Activated T-helper 9 cell treated with anti-CD3 and anti-CD28 coated beads, Interleukin-2, amount 50 U/mL, for 16 hours (primary cell): ENCODE measurements at regions not wholly inside any gene's neighbourhood (a gene's known extent, or its start where the extent isn't known, plus 50 kb on each side); places are given as distances from the start of the nearest gene placed in this dataset.
"Not testable (repeated sequence)": the region's sequence is repeated elsewhere in the genome, so short reads cannot be mapped to it uniquely, and the experiment has no call there.

Experiments
- DNase-seq: peaks from one replicate; pipeline ENCODE4 v3.0.0-alpha.2; 2020; ENCODE audit warnings: low read depth

DNA sequence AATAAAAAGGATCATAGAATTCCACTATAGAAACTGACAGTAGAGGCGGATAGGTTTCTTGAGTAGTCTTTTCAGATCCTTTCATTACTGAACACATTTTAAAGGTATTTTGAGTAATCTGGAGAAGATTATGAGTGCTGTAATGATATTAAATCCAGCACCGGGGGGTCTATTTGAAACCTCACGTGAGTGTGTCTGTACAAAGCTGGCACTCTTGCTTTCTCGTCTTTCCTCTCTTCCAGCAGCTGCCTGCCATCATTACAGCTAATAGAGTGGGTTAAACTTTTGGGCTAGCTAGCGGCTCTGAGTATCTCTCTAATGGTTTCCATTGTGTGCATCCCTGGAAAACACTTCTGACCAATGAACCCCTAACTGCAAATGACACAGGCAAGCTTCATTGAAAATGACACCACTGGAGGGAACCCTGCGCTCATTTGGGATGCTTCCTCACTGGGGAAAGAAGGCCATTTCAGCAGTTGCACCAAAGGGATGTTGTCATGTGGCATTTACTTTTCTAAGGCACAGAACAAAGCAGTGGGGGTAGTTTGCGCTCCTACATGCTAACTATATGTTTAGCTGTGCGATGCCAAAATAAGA lies 101.0 kb downstream of the HRH4 start:
- no peak for DNase-seq

GRCh38 chr18:24567199-24567598 lies 106.8 kb downstream of the HRH4 start:
- no peak for DNase-seq

DNA sequence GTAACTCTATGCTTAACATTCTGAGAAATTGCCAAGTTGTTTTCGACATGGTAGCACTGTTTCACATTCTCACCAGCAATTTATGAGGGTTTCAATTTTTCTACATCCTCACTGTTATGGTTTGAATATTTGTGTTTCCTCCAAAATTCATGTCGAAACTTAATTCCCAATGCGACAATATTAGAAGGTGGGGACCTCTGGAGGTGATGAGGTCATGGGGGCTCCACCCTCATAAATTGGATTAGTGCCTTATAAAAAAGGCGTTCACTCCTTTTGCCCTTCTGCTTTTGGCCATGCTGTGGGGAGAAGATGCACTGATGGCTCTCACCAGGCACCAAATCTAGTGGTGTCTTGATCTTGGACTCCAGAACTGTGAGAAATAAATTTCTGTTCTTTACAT lies 110.3 kb downstream of the HRH4 start:
- DNase-seq: no peak

DNA sequence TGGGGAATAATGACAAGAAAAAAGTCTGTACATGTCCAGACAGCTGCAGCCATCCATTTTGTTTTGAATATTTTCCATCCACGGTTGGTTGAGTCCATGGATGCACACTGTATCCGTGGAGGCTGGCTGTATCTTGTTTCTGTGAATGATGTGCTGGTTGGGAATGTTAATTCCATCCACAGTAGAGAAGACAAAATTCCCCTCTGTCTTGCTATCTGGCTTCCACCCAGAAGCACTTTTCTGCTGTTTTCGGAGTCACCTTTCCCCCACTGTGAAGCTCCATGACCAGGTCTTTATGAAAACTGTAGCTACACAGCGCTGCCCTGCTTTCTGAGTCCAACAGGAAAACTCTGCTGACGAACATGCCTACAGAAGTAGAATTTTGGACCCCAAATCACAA lies 122.3 kb downstream of the HRH4 start:
- no peak for DNase-seq

DNA sequence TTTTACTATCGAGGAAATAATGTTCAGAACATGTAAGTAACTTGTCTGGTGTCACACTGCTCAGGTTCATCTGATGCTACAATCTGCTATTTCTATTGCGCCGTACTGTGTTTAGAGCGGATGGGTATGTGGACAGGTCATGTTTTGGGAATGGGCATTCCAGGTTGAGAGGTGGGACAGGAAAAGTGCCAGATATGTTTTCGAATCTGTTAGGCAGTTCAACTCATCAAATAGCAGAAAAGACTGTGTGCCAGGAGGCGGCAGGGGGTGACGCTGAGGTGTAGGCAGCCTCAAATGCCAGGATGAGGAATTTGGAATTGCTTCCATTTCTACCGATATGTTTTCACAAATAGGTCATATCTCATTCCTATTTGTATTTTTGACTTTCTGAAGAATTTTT lies 123.8 kb downstream of the HRH4 start:
- no peak for DNase-seq

GRCh38 chr18:24584813-24585212 lies 124.4 kb downstream of the HRH4 start:
- DNase-seq: no peak

DNA sequence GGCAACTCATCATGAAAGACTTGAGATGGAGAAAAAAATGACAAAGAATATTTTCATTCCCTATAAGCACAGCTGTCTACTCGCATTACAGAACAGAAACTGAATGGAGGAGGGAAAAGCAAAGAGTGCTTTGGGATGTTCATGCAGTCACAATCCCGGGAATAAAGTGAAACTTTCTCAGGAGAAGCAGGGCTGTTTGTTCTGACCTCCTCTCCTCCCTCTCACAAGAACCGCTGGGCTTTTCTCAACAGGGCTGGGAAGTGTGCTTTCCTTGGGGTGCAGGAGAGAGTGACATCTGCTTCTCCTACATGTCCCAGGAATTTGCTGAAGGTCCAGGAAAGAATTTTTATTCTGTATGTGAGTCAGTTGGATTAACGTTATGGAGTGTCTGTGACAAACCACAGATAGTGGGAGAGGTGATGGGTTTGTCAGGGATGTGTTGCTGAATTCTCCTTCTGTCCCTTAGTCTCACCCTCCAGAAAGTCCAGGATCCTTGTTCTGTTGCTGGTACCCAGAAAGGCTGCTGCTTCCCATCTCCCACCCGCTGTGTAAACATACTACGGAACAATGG lies 125.6 kb downstream of the HRH4 start:
- DNase-seq: no peak

GRCh38 chr18:24586662-24587360 lies 126.4 kb downstream of the HRH4 start:
- no peak for DNase-seq

DNA sequence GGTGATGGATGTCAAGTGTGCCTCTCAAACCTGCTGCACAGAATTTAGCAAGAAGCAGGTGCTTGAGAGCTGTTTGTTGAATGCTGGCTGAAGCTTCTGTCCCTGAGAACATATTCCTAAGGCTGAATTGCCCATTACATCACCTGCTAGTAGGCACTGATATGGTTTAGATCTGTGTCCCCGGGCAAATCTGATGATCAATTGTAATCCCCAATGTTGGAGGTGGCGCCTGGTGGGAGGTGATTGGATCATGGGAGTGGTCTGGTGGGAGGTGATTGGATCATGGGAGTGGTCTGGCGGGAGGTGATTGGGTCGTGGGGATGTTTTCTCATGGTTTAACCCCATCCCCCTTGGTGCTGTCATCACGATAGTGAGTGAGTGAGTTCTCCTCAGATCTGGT lies 128.0 kb downstream of the HRH4 start:
- DNase-seq: no peak

DNA sequence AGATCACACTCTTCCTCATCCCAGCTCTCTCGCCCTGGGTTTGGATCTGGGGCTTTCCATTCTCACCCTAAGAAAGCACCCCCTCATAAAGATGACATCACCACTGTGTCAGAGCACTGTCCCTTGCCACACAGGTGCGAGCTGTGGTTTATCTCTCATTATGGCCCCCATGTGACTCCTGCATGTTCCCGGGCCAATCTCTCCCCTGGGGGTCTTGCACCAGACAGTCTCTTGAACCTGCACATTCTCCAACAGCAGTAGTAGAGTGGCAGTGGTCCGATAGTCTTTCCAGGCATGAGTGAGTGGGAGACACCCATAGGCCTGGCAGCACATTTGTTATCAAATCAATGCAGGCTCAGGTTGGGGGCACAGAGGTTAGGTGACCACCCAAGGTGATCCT lies 130.5 kb downstream of the HRH4 start:
- no peak for DNase-seq

GRCh38 chr18:24593401-24593800 lies 133.0 kb downstream of the HRH4 start:
- no peak for DNase-seq

GRCh38 chr18:24593886-24594285 lies 133.4 kb downstream of the HRH4 start:
- DNase-seq: no peak

DNA sequence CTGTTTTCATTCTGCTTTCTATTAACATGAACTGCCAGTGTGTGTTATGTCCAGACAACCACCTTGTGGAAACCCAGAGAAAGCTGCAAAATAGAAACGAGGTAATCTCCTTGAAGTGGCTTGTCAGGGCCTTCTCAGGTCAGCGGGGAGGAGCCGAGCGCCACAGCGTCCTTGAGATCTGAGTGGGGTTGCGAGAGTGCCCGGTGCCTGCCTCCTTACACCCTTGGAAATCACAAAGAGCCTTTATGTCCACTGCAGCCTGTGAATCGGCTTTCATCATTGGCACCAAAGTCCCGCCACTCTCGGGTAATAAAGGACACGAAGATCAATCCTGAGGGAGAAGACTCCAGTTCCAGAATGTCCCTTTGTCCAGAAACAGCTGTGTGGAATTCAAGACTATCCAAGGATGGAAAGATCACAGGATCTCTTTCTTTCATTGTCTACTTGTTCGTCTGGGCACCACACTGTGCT lies 135.2 kb downstream of the HRH4 start:
- no peak for DNase-seq

GRCh38 chr18:24600076-24600654 lies 139.7 kb downstream of the HRH4 start:
- no peak for DNase-seq

DNA sequence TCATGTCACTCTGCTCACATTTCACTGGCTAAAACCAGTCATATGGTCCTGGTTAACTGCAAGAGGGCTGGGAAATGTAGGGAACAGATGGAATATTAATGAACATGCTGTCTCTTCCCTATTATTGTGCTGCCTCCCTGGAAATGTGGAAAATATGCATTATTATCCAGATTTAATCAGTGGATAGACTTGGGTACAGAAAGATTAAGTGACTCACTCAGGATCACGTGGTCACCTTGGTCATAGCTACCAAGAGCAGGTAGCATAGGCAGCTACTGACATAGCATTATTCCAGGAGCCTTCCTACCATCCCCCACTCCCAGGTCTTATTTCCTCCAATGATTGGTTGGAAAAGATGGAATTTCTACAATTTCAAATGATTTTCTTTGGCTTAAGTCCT lies 141.1 kb downstream of the HRH4 start:
- no peak for DNase-seq

- no peak for DNase-seq
Observed at GRCh38 chr18:24602201-24602600, 141.8 kb downstream of the HRH4 start.

- no peak for DNase-seq
Observed at GRCh38 chr18:24603151-24603550, 142.7 kb downstream of the HRH4 start.

DNA sequence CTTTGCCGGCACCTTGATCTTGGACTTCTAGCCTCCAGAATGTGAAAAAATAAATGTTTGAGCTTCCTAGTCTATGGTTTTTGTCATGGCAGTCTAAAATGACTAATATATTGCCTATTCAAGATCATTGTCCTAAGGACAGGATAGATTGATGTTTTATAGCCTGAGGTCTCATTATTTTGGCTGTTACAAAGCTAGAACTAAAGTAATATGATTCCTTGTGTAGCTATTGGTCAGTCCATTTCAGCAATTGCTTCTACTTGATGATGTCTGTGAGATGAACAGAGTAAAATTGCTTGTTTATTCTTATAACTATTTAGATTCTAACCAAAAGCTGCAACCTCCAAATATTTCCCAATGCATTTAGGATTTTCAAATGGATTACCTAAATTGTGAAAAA lies 145.0 kb downstream of the HRH4 start:
- DNase-seq: no peak

- DNase-seq: no peak
Observed at GRCh38 chr18:24609254-24609653, 148.8 kb downstream of the HRH4 start.

DNA sequence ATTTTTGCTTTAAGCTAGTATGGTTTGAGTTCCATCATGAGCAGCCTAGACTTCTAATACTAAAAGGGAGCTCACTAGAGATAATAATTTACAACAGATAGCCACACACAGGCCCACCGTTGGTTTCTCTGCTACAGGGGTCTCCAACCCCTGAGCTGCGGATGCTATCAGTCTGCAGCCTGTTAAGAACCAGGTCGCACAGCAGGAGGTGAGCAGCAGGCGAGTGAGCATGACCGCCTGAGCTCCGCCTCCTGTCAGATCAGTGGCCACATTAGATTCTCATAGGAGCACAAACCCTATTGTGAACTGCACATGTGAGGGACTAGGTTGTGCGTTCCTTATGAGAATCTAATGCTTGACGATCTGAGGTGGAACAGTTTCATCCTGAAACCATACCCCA lies 150.6 kb downstream of the HRH4 start:
- DNase-seq: no peak

DNA sequence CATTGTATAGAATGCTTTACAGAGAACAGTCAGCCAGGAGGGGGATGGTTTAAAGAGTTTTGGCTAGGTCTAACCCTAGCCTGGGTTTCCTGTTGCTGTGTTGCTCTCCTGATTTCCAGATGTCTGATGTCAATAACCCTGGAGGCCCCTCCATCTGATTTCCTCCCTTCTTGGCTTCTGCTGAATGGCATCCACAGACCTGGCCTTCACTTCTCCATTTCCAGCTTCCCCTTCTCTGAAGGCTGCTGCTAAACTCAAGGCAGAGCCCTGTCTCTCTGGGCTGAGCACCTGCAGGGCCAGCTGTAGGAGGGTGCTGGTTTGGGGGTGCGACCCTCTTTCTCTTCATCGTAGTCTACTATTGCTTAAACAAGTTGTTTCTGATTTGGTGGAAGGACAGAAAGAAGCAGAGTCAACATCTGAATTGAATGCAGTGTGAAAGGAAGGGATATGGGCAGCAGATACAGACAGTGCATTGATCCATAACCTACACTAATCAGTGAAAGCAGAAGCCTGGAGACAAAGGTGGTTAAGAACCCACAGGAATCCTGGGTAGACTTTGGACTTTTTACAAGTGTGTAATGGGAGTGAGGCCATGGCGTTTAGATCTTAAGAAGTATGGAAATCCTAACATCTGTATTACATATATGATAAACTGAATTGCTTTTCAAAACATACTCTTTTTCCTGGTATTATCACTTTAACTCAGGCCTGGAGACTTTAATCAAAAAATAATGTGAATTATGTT lies 153.6 kb downstream of the HRH4 start:
- DNase-seq: no peak

GRCh38 chr18:24616653-24617052 lies 156.2 kb downstream of the HRH4 start:
- DNase-seq: no peak

- DNase-seq: not testable (repeated sequence)
Observed at GRCh38 chr18:24624421-24624820, 164.0 kb downstream of the HRH4 start.
